ENCODE measurements at regions not wholly inside any gene's neighbourhood (a gene's known extent, or its start where the extent isn't known, plus 50 kb on each side); places are given as distances from the start of the nearest gene placed in this dataset.

- no peak overlapping the region for H3K4me3 ChIP-seq
- 71 to 77% methylated on average over 1 of the region's 1 CpG for WGBS, 2 donors
- H3K36me3 ChIP-seq (ENCODE audit: low read depth, missing control alignments): no peaks in the 10 kb centered on the region
- TF ChIP-seq CTCF (IDR thresholded peaks at IDR 0.05) (no peak), POLR2A (IDR thresholded peaks at IDR 0.05) (no peak)
- intact Hi-C loops (cut with DNase I; ENCODE audit: low total_unique reads): no loop called here
- H3K9me3 ChIP-seq: no peaks in the 10 kb centered on the region
- no peaks in the 10 kb centered on the region for H3K27me3 ChIP-seq
- no peaks in the 10 kb centered on the region for H3K4me1 ChIP-seq
- no peak for DNase-seq
- no peak overlapping the region for H3K27ac ChIP-seq
These were observed 768.2 kb downstream of the KCTD8 start for GRCh38 chr4:43680421-43680820.

- no peak for DNase-seq
- no peaks in the 10 kb centered on the region for H3K36me3 ChIP-seq (ENCODE audit: low read depth, missing control alignments)
- WGBS, 2 donors: 74 to 86% methylated on average over 3 of the region's 3 CpGs
- intact Hi-C loops (cut with DNase I; ENCODE audit: low total_unique reads): no loop called here
- no peak for TF ChIP-seq POLR2A (IDR thresholded peaks at IDR 0.05)
- no peak for TF ChIP-seq CTCF (IDR thresholded peaks at IDR 0.05)
- no peak overlapping the region for H3K4me3 ChIP-seq
- H3K4me1 ChIP-seq: no peaks in the 10 kb centered on the region
- H3K9me3 ChIP-seq: no peaks in the 10 kb centered on the region
- H3K27ac ChIP-seq: no peak overlapping the region
- H3K27me3 ChIP-seq: no peaks in the 10 kb centered on the region
These were observed 766.1 kb downstream of the KCTD8 start for GRCh38 chr4:43682551-43682950.

GRCh38 chr4:43690116-43690515, 758.5 kb downstream of the KCTD8 start:
- H3K27ac ChIP-seq: no peak overlapping the region
- no peaks in the 10 kb centered on the region for H3K4me1 ChIP-seq
- H3K4me3 ChIP-seq: no peak overlapping the region
- TF ChIP-seq POLR2A (IDR thresholded peaks at IDR 0.05) (no peak), CTCF (IDR thresholded peaks at IDR 0.05) (no peak)
- no peaks in the 10 kb centered on the region for H3K27me3 ChIP-seq
- no peak for DNase-seq
- no peaks in the 10 kb centered on the region for H3K36me3 ChIP-seq (ENCODE audit: low read depth, missing control alignments)
- 100% methylated on average over 1 of the region's 1 CpG for WGBS, 2 donors
- intact Hi-C loops (cut with DNase I; ENCODE audit: low total_unique reads): no loop called here
- no peaks in the 10 kb centered on the region for H3K9me3 ChIP-seq

GRCh38 chr4:43693876-43694275, 754.7 kb downstream of the KCTD8 start:
- no peak for DNase-seq
- H3K36me3 ChIP-seq (ENCODE audit: low read depth, missing control alignments): no peaks in the 10 kb centered on the region
- no peaks in the 10 kb centered on the region for H3K27me3 ChIP-seq
- no peak overlapping the region for H3K4me3 ChIP-seq
- no peak overlapping the region for H3K27ac ChIP-seq
- H3K9me3 ChIP-seq: no peaks in the 10 kb centered on the region
- TF ChIP-seq POLR2A (IDR thresholded peaks at IDR 0.05) (no peak), CTCF (IDR thresholded peaks at IDR 0.05) (no peak)
- no peaks in the 10 kb centered on the region for H3K4me1 ChIP-seq
- intact Hi-C loops (cut with DNase I; ENCODE audit: low total_unique reads): no loop called here
- WGBS, 2 donors: 71 to 72% methylated on average over 1 of the region's 1 CpG

- DNase-seq: no peak
- no peak overlapping the region for H3K4me3 ChIP-seq
- intact Hi-C loops (cut with DNase I; ENCODE audit: low total_unique reads): no loop called here
- H3K4me1 ChIP-seq: no peaks in the 10 kb centered on the region
- no peaks in the 10 kb centered on the region for H3K9me3 ChIP-seq
- no peak overlapping the region for H3K27ac ChIP-seq
- TF ChIP-seq POLR2A (IDR thresholded peaks at IDR 0.05) (no peak), CTCF (IDR thresholded peaks at IDR 0.05) (no peak)
- no peaks in the 10 kb centered on the region for H3K36me3 ChIP-seq (ENCODE audit: low read depth, missing control alignments)
- H3K27me3 ChIP-seq: no peaks in the 10 kb centered on the region
These were observed 739.2 kb downstream of the KCTD8 start for GRCh38 chr4:43709443-43709842.
